ENCODE measurements at regions not wholly inside any gene's neighbourhood (a gene's known extent, or its start where the extent isn't known, plus 50 kb on each side); places are given as distances from the start of the nearest gene placed in this dataset.

DNA sequence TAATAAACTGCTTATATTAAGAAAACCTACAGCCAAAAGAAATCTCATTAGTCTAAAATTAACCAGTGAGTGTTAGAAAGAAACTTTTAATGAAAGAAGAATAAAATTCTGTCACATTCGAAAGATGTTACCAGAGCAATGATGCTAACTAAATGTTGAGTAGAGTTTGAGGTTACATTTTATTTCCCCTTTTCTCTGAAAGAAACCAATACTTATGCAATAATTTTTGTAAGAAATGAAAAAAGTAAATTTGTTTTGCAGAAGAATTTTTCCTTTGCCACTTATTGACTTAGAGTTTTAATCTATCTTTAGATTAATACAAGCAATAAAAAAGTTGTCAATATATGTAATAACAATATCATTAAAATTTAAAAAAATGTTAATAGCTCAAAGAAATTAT lies 574.0 kb upstream of the GALNTL6 start:
- TF ChIP-seq POLR2AphosphoS5 (IDR thresholded peaks at IDR 0.05) (no peak), POLR2A (IDR thresholded peaks at IDR 0.05) (no peak), EP300 (IDR thresholded peaks at IDR 0.05) (no peak)
- TF ChIP-seq, protein P1, sequence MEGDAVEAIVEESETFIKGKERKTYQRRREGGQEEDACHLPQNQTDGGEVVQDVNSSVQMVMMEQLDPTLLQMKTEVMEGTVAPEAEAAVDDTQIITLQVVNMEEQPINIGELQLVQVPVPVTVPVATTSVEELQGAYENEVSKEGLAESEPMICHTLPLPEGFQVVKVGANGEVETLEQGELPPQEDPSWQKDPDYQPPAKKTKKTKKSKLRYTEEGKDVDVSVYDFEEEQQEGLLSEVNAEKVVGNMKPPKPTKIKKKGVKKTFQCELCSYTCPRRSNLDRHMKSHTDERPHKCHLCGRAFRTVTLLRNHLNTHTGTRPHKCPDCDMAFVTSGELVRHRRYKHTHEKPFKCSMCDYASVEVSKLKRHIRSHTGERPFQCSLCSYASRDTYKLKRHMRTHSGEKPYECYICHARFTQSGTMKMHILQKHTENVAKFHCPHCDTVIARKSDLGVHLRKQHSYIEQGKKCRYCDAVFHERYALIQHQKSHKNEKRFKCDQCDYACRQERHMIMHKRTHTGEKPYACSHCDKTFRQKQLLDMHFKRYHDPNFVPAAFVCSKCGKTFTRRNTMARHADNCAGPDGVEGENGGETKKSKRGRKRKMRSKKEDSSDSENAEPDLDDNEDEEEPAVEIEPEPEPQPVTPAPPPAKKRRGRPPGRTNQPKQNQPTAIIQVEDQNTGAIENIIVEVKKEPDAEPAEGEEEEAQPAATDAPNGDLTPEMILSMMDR (IDR thresholded peaks at IDR 0.05): no peak

All from gastroesophageal sphincter (tissue), 3 donors.